CD4-positive, alpha-beta T cell (primary cell): ENCODE measurements at regions not wholly inside any gene's neighbourhood (a gene's known extent, or its start where the extent isn't known, plus 50 kb on each side); places are given as distances from the start of the nearest gene placed in this dataset.

Experiments used
- ATAC-seq: fragments of 200-7000 bp; cut with Tn5 transposase; one replicate; pipeline ENCODE4 v1.10.0; 2022; ENCODE audit warnings: mild to moderate bottlenecking; ENCODE audit not compliant: poor library complexity
- CTCF ChIA-PET: fragments of 350-600 bp; sonication (Branson Sonifier 250); formaldehyde crosslinking; loops from one replicate; lab custom pipeline; 2021; ENCODE audit warnings: antibody characterized with exemption, inconsistent platforms; lab: Charles Lee
- POLR2A ChIA-PET: fragments of 350-600 bp; sonication (Branson Sonifier 250); formaldehyde crosslinking; loops from one replicate; lab custom pipeline; 2021; ENCODE audit warnings: antibody characterized with exemption, inconsistent platforms; lab: Charles Lee
- DNase-seq, 14 experiments: peaks; one replicate each; pipeline ENCODE4 v3.0.0-alpha.2; 2013 to 2020; ENCODE audit warnings: mixed read lengths in 2 of 14
- H3K27ac ChIP-seq, 2 donors: one replicate each; pipeline versions ENCODE4 v1.5.1 to v1.7.0; 2013; ENCODE audit warnings: low read length in 2 of 2, low read depth in 1 of 2, mild to moderate bottlenecking in 1 of 2
- H3K27me3 ChIP-seq, 2 experiments: 1 replicate in 1 of 2; 2 replicates in 1 of 2; pipeline versions ENCODE4 v1.6.1 to v1.7.0; 2013; ENCODE audit warnings: low read length in 2 of 2, control low read depth in 1 of 2, mild to moderate bottlenecking in 1 of 2, moderate library complexity in 1 of 2; ENCODE audit not compliant: insufficient read depth in 2 of 2, control insufficient read depth in 1 of 2
- H3K36me3 ChIP-seq: one replicate; pipeline ENCODE4 v1.6.1; 2013; ENCODE audit warnings: low read length, control low read depth; ENCODE audit not compliant: insufficient read depth
- H3K4me1 ChIP-seq: one replicate; pipeline ENCODE4 v1.6.1; 2013; ENCODE audit warnings: low read length, control low read depth; ENCODE audit not compliant: insufficient read depth
- H3K4me3 ChIP-seq: one replicate; pipeline ENCODE4 v1.5.1; 2013; ENCODE audit warnings: mild to moderate bottlenecking, low read length, moderate library complexity
- H3K9me3 ChIP-seq, 2 experiments: 1 replicate in 1 of 2; 2 replicates in 1 of 2; pipeline versions ENCODE4 v1.6.1 to v1.7.0; 2013; ENCODE audit warnings: low read length in 2 of 2, mild to moderate bottlenecking in 2 of 2, control low read depth in 1 of 2, moderate library complexity in 1 of 2; ENCODE audit not compliant: control insufficient read depth in 1 of 2, insufficient read depth in 1 of 2
- H3K27ac Mint-ChIP-seq: one replicate; pipeline ENCODE4 v1.8.0; 2020; ENCODE audit warnings: mixed read lengths
- H3K27me3 Mint-ChIP-seq: one replicate; pipeline ENCODE4 v1.8.0; 2021; ENCODE audit warnings: mixed read lengths
- H3K36me3 Mint-ChIP-seq: one replicate; pipeline ENCODE4 v1.8.0; 2021; ENCODE audit warnings: low read depth, mixed read lengths
- H3K4me1 Mint-ChIP-seq: one replicate; pipeline ENCODE4 v1.8.0; 2021; ENCODE audit warnings: low read depth, mixed read lengths
- H3K4me3 Mint-ChIP-seq: one replicate; pipeline ENCODE4 v1.8.0; 2020; ENCODE audit warnings: mild to moderate bottlenecking, mixed read lengths
- H3K9me3 Mint-ChIP-seq: one replicate; pipeline ENCODE4 v1.8.0; 2020; ENCODE audit warnings: mixed read lengths
- intact Hi-C, 2 experiments: fragments of 100-400 bp; cut with DNase I in 1 of 2; cut with micrococcal nuclease in 1 of 2; formaldehyde crosslinking; loops; one replicate each; pipeline versions ENCODE4 v1.15.1 to v1.9.0; 2023 to 2025; cut with DNase I, micrococcal nuclease
- TF ChIP-seq, protein P1 (sequence below): fragments of 200-600 bp; IDR thresholded peaks from one replicate; pipeline ENCODE4 v1.8.0; 2022; ENCODE audit warnings: antibody characterized with exemption, mild to moderate bottlenecking

DNA sequence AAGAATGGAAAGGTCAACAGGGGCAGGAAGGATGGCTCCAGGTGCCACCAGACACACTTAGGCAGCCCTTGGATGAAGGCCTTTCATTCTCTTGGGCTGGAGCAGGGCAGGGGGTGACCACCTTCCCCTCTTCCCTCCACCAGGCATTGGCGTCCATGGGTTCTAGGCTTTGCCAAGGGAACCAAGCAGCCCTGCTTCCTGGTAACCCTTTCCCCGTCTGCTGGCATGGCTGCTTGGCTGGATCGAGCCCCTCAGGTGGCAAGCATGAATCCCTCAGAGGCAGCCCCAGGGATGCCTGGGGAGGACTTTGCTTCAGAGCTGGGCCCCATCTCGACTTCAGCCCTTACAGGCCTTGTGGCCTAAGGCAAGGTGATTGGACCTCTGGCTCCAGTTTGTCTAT is 185.1 kb upstream of the SYT13 start:
- no peak for ATAC-seq
- H3K4me1 Mint-ChIP-seq: no peaks in the 10 kb centered on the region
- no peak overlapping the region for H3K27ac Mint-ChIP-seq
- no peaks in the 10 kb centered on the region for H3K36me3 ChIP-seq
- H3K4me3 Mint-ChIP-seq: no peak overlapping the region
- no peaks in the 10 kb centered on the region for H3K27me3 ChIP-seq
- DNase-seq: no peak
- H3K4me1 ChIP-seq: no peaks in the 10 kb centered on the region
- H3K27me3 Mint-ChIP-seq: no peaks in the 10 kb centered on the region
- intact Hi-C loops: no loop called here
- ChIA-PET POLR2A (no interaction called here), CTCF (interaction anchor here (0.6 kb wide), 1 partner anchor 28 kb away, joined by 3 read pairs; no protein-coding TSS in a partner anchor)
- no peaks in the 10 kb centered on the region for H3K36me3 Mint-ChIP-seq
- TF ChIP-seq, protein P1, sequence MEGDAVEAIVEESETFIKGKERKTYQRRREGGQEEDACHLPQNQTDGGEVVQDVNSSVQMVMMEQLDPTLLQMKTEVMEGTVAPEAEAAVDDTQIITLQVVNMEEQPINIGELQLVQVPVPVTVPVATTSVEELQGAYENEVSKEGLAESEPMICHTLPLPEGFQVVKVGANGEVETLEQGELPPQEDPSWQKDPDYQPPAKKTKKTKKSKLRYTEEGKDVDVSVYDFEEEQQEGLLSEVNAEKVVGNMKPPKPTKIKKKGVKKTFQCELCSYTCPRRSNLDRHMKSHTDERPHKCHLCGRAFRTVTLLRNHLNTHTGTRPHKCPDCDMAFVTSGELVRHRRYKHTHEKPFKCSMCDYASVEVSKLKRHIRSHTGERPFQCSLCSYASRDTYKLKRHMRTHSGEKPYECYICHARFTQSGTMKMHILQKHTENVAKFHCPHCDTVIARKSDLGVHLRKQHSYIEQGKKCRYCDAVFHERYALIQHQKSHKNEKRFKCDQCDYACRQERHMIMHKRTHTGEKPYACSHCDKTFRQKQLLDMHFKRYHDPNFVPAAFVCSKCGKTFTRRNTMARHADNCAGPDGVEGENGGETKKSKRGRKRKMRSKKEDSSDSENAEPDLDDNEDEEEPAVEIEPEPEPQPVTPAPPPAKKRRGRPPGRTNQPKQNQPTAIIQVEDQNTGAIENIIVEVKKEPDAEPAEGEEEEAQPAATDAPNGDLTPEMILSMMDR: no peak
- H3K4me3 ChIP-seq: no peak overlapping the region
- H3K9me3 ChIP-seq: no peaks in the 10 kb centered on the region
- H3K9me3 Mint-ChIP-seq: no peaks in the 10 kb centered on the region
- H3K27ac ChIP-seq: no peak overlapping the region

DNA sequence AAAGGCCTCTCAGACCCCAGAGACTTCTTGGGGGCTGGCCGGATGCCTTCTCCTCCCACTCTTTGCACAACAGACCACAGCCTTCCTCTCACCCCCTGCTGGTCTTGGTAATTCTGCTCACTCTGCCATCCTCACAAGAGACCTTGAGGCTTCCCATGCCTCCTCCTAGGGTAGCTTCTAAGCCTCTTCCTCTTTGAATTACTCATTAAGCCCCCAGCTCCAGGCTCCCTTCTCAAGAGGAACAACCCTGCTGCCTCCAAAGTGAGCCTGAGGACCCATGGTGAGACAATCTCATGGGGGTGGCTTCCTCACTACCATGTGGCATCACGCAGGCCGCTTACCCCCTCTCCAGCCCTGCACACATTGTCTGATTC is 184.6 kb upstream of the SYT13 start:
- no peak overlapping the region for H3K4me3 Mint-ChIP-seq
- ATAC-seq: no peak
- TF ChIP-seq, protein P1: no peak
- DNase-seq: no peak
- no peaks in the 10 kb centered on the region for H3K27me3 ChIP-seq
- ChIA-PET POLR2A (no interaction called here), CTCF (no interaction called here)
- intact Hi-C loops: no loop called here
- H3K27me3 Mint-ChIP-seq: no peaks in the 10 kb centered on the region
- H3K27ac ChIP-seq: no peak overlapping the region
- no peak overlapping the region for H3K4me3 ChIP-seq
- no peaks in the 10 kb centered on the region for H3K4me1 ChIP-seq
- no peaks in the 10 kb centered on the region for H3K9me3 Mint-ChIP-seq
- no peak overlapping the region for H3K27ac Mint-ChIP-seq
- no peaks in the 10 kb centered on the region for H3K9me3 ChIP-seq
- no peaks in the 10 kb centered on the region for H3K36me3 Mint-ChIP-seq
- no peaks in the 10 kb centered on the region for H3K4me1 Mint-ChIP-seq
- no peaks in the 10 kb centered on the region for H3K36me3 ChIP-seq

DNA sequence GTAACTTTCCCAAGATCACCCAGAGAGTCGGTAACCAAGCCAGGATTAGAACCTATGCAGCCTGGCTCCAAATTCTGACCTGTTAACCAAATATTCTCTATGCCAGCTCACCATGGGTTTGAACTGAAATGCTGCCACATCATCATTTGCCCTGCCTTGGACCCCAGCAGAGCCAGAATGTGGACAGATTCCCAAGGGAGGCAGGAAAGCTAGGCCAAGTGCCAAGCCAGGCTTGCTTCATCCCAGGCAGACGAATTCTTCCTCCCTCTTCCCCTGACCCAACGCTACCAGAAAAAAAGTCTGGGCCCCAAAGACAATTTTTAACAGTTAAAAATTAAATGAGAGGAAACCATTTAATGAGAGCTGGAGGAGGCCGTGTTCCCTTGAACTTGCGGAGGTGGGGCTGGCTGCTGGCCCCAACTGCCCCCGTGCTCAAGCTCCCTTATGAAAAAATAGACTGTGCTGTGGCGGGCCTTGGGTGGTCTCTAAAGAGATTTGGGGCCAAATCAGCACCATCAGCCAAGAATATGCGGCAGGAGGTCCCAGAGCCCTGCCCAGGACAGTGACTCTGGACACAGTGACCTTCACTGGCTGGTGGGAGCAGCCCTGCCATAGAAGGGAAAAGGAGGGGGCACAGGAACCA is 184.1 kb upstream of the SYT13 start:
- Histone ChIP-seq H3K4me1 (no peaks in the 10 kb centered on the region), H3K27ac (no peak overlapping the region), H3K36me3 (no peaks in the 10 kb centered on the region), H3K27me3 (no peaks in the 10 kb centered on the region), H3K9me3 (no peaks in the 10 kb centered on the region), H3K4me3 (no peak overlapping the region)
- Mint-ChIP-seq H3K27ac (no peak overlapping the region), H3K4me1 (no peaks in the 10 kb centered on the region), H3K9me3 (no peaks in the 10 kb centered on the region), H3K36me3 (no peaks in the 10 kb centered on the region), H3K27me3 (no peaks in the 10 kb centered on the region), H3K4me3 (no peak overlapping the region)
- DNase-seq (no peak), ATAC-seq (no peak)
- POLR2A ChIA-PET: no interaction called here
- CTCF ChIA-PET: no interaction called here
- TF ChIP-seq, protein P1: no peak
- intact Hi-C loops: no loop called here
